Renal pelvis (tissue), 1 donor: ENCODE measurements at regions not wholly inside any gene's neighbourhood (a gene's known extent, or its start where the extent isn't known, plus 50 kb on each side); places are given as distances from the start of the nearest gene placed in this dataset.

Experiments used
- DNase-seq: peaks from one replicate; pipeline ENCODE4 v3.0.0-alpha.2; 2013

- DNase-seq = no peak
Observed at GRCh38 chr5:118778941-118779340, 209.4 kb downstream of the DTWD2 start.

- peak; percentile 4 for DNase-seq
Observed at GRCh38 chr5:118777189-118777736, 211.1 kb downstream of the DTWD2 start.

- no peak for DNase-seq
Observed at GRCh38 chr5:118776755-118777154, 211.6 kb downstream of the DTWD2 start.

GRCh38 chr5:118775790-118776499, 212.4 kb downstream of the DTWD2 start:
- DNase-seq = no peak

- no peak for DNase-seq
Observed at GRCh38 chr5:118768607-118769175, 219.7 kb downstream of the DTWD2 start.

GRCh38 chr5:118762291-118762690, 226.1 kb downstream of the DTWD2 start:
- no peak for DNase-seq

- no peak for DNase-seq
Observed at GRCh38 chr5:118761814-118762213, 226.5 kb downstream of the DTWD2 start.

- no peak for DNase-seq
Observed at GRCh38 chr5:118752969-118753368, 235.4 kb downstream of the DTWD2 start.

GRCh38 chr5:118736396-118736795, 252.0 kb downstream of the DTWD2 start:
- no peak for DNase-seq

- no peak for DNase-seq
Observed at GRCh38 chr5:118733394-118733793, 255.0 kb downstream of the DTWD2 start.

- no peak for DNase-seq
Observed at GRCh38 chr5:118728191-118728590, 260.2 kb downstream of the DTWD2 start.

GRCh38 chr5:118726891-118727290, 261.5 kb downstream of the DTWD2 start:
- DNase-seq = no peak

GRCh38 chr5:118723021-118723338, 265.4 kb downstream of the DTWD2 start:
- DNase-seq = no peak

GRCh38 chr5:118722122-118723020, 266.0 kb downstream of the DTWD2 start:
- no peak for DNase-seq

- DNase-seq = no peak
Observed at GRCh38 chr5:118711727-118712126, 276.6 kb downstream of the DTWD2 start.

GRCh38 chr5:118705959-118706667, 282.2 kb downstream of the DTWD2 start:
- no peak for DNase-seq

- DNase-seq = no peak
Observed at GRCh38 chr5:118703241-118703640, 285.1 kb downstream of the DTWD2 start.

GRCh38 chr5:118701791-118702190, 286.6 kb downstream of the DTWD2 start:
- no peak for DNase-seq

- DNase-seq = no peak
Observed at GRCh38 chr5:118700510-118700909, 287.8 kb downstream of the DTWD2 start.

GRCh38 chr5:118698774-118699173, 289.6 kb downstream of the DTWD2 start:
- DNase-seq = no peak

GRCh38 chr5:118696076-118696475, 292.3 kb downstream of the DTWD2 start:
- DNase-seq = no peak

GRCh38 chr5:118692811-118693342, 295.5 kb downstream of the DTWD2 start:
- peak; percentile 46 for DNase-seq
